NCI-H2171 (cell line): ENCODE measurements at regions not wholly inside any gene's neighbourhood (a gene's known extent, or its start where the extent isn't known, plus 50 kb on each side); places are given as distances from the start of the nearest gene placed in this dataset.

Source experiments
- DNase-seq: peaks from one replicate; lab custom pipeline; 2025; lab: John Stamatoyannopoulos, UW

GRCh38 chr6:15800841-15801617 lies 138.2 kb upstream of the DTNBP1 start:
- no peak for DNase-seq

- no peak for DNase-seq
Observed at GRCh38 chr6:15798533-15799255, 135.9 kb upstream of the DTNBP1 start.

- no peak for DNase-seq
Observed at GRCh38 chr6:15796844-15797243, 134.0 kb upstream of the DTNBP1 start.

- DNase-seq: no peak
Observed at GRCh38 chr6:15796130-15796771, 133.4 kb upstream of the DTNBP1 start.

- DNase-seq: no peak
Observed at GRCh38 chr6:15793826-15794225, 131.0 kb upstream of the DTNBP1 start.

GRCh38 chr6:15793288-15793687 lies 130.5 kb upstream of the DTNBP1 start:
- DNase-seq: no peak

GRCh38 chr6:15792842-15793241 lies 130.0 kb upstream of the DTNBP1 start:
- DNase-seq: no peak

GRCh38 chr6:15791448-15792181 lies 128.8 kb upstream of the DTNBP1 start:
- DNase-seq: no peak

- DNase-seq: no peak
Observed at GRCh38 chr6:15790116-15790515, 127.3 kb upstream of the DTNBP1 start.

- no peak for DNase-seq
Observed at GRCh38 chr6:15786846-15787245, 124.0 kb upstream of the DTNBP1 start.

- DNase-seq: no peak
Observed at GRCh38 chr6:15783484-15783883, 120.7 kb upstream of the DTNBP1 start.

GRCh38 chr6:15781890-15782289 lies 119.1 kb upstream of the DTNBP1 start:
- no peak for DNase-seq

- DNase-seq: no peak
Observed at GRCh38 chr6:15781333-15781732, 118.5 kb upstream of the DTNBP1 start.

- no peak for DNase-seq
Observed at GRCh38 chr6:15780437-15780836, 117.6 kb upstream of the DTNBP1 start.

- no peak for DNase-seq
Observed at GRCh38 chr6:15779726-15780125, 116.9 kb upstream of the DTNBP1 start.

GRCh38 chr6:15776458-15776980 lies 113.7 kb upstream of the DTNBP1 start:
- DNase-seq: no peak

- no peak for DNase-seq
Observed at GRCh38 chr6:15775741-15776140, 112.9 kb upstream of the DTNBP1 start.

GRCh38 chr6:15775076-15775634 lies 112.3 kb upstream of the DTNBP1 start:
- no peak for DNase-seq

- no peak for DNase-seq
Observed at GRCh38 chr6:15773806-15774410, 111.1 kb upstream of the DTNBP1 start.

- no peak for DNase-seq
Observed at GRCh38 chr6:15770347-15771143, 107.7 kb upstream of the DTNBP1 start.
